ENCODE measurements at regions not wholly inside any gene's neighbourhood (a gene's known extent, or its start where the extent isn't known, plus 50 kb on each side); places are given as distances from the start of the nearest gene placed in this dataset.
A peak's percentile ranks its signal among the peaks of the same experiment; 100 is the strongest.

DNA sequence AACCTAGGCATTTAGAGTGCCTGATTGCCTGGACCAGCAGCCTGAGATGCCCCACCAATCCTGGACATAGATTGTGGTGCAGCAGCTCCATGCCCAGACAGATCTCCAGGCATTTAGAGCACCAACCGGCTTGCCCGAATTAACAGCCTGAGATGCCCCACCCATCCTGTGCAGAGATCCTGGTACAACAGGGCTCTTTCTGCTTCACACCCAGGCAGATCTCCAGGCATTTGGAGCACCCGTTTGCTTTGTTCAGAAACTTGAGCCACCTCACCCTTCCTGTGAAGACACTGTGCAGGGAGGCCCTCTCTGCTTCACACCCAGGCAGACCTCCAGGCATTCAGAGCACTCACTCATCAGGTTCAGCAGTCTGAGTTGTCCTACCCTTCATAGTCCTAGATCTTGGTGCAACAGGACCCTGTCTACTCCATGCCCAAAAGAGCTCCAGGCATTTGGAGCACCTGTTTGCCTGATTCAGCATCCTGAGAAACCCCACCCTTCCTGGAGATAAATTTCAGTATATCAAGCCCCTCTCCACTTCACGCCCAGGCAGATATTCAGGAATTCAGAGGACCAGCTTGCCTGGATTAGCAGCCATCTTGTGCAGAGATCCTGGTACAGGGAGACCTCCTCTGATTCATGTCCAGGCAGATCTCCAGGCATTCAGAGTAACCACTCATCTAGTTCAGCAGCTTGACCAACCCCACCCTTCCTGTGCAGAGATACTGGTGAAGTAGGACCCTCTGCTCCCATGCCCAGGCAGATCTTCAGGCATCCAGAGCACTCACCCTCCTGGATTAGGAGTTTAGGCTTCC, 189.2 kb upstream of the FERMT1 start:
- Histone ChIP-seq H3K9me1 (ENCODE audit: control insufficient read depth, extremely low read depth, insufficient read depth, low read length) (no peaks in the 10 kb centered on the region), H3K9me3 (ENCODE audit: control insufficient read depth, low read depth, low read length) (peaks cover 3% of the 10 kb centered on the region), H3K4me2 (ENCODE audit: control insufficient read depth, extremely low read depth, insufficient read depth, low read depth, low read length) (peak overlapping the region; percentile 52), H3K36me3 (ENCODE audit: control insufficient read depth in 2 of 2, extremely low read depth in 1 of 2, insufficient read depth in 2 of 2, low read length in 2 of 2) (no peaks in the 10 kb centered on the region), H3K4me1 (ENCODE audit: control insufficient read depth, extremely low read depth, insufficient read depth, low read length) (peaks cover 22% of the 10 kb centered on the region), H4K20me1 (ENCODE audit: control insufficient read depth, extremely low read depth, insufficient read depth, low read length) (no peaks in the 10 kb centered on the region), H3K27me3 (ENCODE audit: control insufficient read depth, extremely low read depth, insufficient read depth, low read length) (no peaks in the 10 kb centered on the region), H3K9ac (ENCODE audit: control insufficient read depth, extremely low read depth, insufficient read depth, low read length) (no peak overlapping the region), H3K79me2 (ENCODE audit: control insufficient read depth, insufficient read depth, low read length) (no peaks in the 10 kb centered on the region), H3K4me3 (ENCODE audit: control insufficient read depth in 2 of 3, extremely low read depth in 1 of 3, insufficient read depth in 2 of 3, low read depth in 1 of 3, low read length in 3 of 3) (no peak overlapping the region), H2AFZ (ENCODE audit: control insufficient read depth, low read length) (peak overlapping the region; percentile 56), H3K27ac (ENCODE audit: control insufficient read depth, insufficient read depth, low read length) (peak overlapping the region; percentile 44)
- peak; percentile 95 for DNase-seq (ENCODE audit: low read depth, low spot score)
- dilution Hi-C loops (cut with MboI; ENCODE audit: extremely low pct_ligation_motif_present, low sequenced_read_pairs) = no loop called here
- FAIRE-seq = peak; percentile 93
- no peak for TF ChIP-seq EZH2 (IDR thresholded peaks at IDR 0.05; ENCODE audit: low read length)
- TF ChIP-seq, protein P1, sequence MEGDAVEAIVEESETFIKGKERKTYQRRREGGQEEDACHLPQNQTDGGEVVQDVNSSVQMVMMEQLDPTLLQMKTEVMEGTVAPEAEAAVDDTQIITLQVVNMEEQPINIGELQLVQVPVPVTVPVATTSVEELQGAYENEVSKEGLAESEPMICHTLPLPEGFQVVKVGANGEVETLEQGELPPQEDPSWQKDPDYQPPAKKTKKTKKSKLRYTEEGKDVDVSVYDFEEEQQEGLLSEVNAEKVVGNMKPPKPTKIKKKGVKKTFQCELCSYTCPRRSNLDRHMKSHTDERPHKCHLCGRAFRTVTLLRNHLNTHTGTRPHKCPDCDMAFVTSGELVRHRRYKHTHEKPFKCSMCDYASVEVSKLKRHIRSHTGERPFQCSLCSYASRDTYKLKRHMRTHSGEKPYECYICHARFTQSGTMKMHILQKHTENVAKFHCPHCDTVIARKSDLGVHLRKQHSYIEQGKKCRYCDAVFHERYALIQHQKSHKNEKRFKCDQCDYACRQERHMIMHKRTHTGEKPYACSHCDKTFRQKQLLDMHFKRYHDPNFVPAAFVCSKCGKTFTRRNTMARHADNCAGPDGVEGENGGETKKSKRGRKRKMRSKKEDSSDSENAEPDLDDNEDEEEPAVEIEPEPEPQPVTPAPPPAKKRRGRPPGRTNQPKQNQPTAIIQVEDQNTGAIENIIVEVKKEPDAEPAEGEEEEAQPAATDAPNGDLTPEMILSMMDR (optimal IDR thresholded peaks at IDR 0.05 in 1 of 3, IDR thresholded peaks at IDR 0.05 in 1 of 3, conservative IDR thresholded peaks at IDR 0.05 in 1 of 3; ENCODE audit: extremely low read depth in 1 of 3, insufficient read depth in 2 of 3, low read length in 3 of 3) = no peak

DNA sequence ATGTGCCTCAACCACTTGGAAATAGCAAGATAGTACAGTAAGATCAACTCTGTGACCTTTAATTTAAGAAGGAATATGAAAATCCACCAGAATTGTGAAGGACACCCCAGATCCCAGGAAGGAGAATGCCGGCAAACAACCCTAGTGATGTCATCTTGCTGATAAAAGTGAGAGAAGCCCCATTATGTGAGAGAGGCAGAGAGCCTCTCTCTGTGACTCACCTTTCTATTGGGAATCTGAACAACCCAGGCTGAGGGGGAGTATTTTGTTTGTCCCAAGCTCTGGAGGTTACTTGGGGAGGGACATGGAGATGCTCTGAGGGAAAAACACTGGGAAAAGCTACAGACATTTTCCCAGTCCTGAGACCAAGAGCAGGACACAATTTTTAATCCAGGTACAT, 188.3 kb upstream of the FERMT1 start:
- Histone ChIP-seq H3K9me3 (ENCODE audit: control insufficient read depth, low read depth, low read length) (peaks cover 3% of the 10 kb centered on the region), H3K9me1 (ENCODE audit: control insufficient read depth, extremely low read depth, insufficient read depth, low read length) (no peaks in the 10 kb centered on the region), H2AFZ (ENCODE audit: control insufficient read depth, low read length) (peak overlapping the region; percentile 35), H3K79me2 (ENCODE audit: control insufficient read depth, insufficient read depth, low read length) (no peaks in the 10 kb centered on the region), H4K20me1 (ENCODE audit: control insufficient read depth, extremely low read depth, insufficient read depth, low read length) (no peaks in the 10 kb centered on the region), H3K4me3 (ENCODE audit: control insufficient read depth in 2 of 3, extremely low read depth in 1 of 3, insufficient read depth in 2 of 3, low read depth in 1 of 3, low read length in 3 of 3) (no peak overlapping the region), H3K36me3 (ENCODE audit: control insufficient read depth in 2 of 2, extremely low read depth in 1 of 2, insufficient read depth in 2 of 2, low read length in 2 of 2) (no peaks in the 10 kb centered on the region), H3K9ac (ENCODE audit: control insufficient read depth, extremely low read depth, insufficient read depth, low read length) (no peak overlapping the region), H3K27me3 (ENCODE audit: control insufficient read depth, extremely low read depth, insufficient read depth, low read length) (no peaks in the 10 kb centered on the region), H3K4me2 (ENCODE audit: control insufficient read depth, extremely low read depth, insufficient read depth, low read depth, low read length) (peak overlapping the region; percentile 52), H3K4me1 (ENCODE audit: control insufficient read depth, extremely low read depth, insufficient read depth, low read length) (peaks cover 22% of the 10 kb centered on the region), H3K27ac (ENCODE audit: control insufficient read depth, insufficient read depth, low read length) (peak overlapping the region; percentile 15)
- FAIRE-seq (peak; percentile 64), DNase-seq (ENCODE audit: low read depth, low spot score) (no peak)
- TF ChIP-seq, protein P1 (optimal IDR thresholded peaks at IDR 0.05 in 1 of 3, IDR thresholded peaks at IDR 0.05 in 1 of 3, conservative IDR thresholded peaks at IDR 0.05 in 1 of 3; ENCODE audit: extremely low read depth in 1 of 3, insufficient read depth in 2 of 3, low read length in 3 of 3) = no peak
- no peak for TF ChIP-seq EZH2 (IDR thresholded peaks at IDR 0.05; ENCODE audit: low read length)
- dilution Hi-C loops (cut with MboI; ENCODE audit: extremely low pct_ligation_motif_present, low sequenced_read_pairs) = no loop called here

Data from keratinocyte (primary cell).